ENCODE measurements at regions not wholly inside any gene's neighbourhood (a gene's known extent, or its start where the extent isn't known, plus 50 kb on each side); places are given as distances from the start of the nearest gene placed in this dataset.

GRCh38 chr21:28063241-28064216 is 929.1 kb downstream of the LTN1 start:
- TF ChIP-seq, protein P1, sequence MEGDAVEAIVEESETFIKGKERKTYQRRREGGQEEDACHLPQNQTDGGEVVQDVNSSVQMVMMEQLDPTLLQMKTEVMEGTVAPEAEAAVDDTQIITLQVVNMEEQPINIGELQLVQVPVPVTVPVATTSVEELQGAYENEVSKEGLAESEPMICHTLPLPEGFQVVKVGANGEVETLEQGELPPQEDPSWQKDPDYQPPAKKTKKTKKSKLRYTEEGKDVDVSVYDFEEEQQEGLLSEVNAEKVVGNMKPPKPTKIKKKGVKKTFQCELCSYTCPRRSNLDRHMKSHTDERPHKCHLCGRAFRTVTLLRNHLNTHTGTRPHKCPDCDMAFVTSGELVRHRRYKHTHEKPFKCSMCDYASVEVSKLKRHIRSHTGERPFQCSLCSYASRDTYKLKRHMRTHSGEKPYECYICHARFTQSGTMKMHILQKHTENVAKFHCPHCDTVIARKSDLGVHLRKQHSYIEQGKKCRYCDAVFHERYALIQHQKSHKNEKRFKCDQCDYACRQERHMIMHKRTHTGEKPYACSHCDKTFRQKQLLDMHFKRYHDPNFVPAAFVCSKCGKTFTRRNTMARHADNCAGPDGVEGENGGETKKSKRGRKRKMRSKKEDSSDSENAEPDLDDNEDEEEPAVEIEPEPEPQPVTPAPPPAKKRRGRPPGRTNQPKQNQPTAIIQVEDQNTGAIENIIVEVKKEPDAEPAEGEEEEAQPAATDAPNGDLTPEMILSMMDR (IDR thresholded peaks at IDR 0.05): no peak
- no peak for TF ChIP-seq EP300 (IDR thresholded peaks at IDR 0.05)
- no peak for TF ChIP-seq POLR2A (IDR thresholded peaks at IDR 0.05)

Measured in suprapubic skin (tissue), 3 donors.